Tibial artery (tissue), 4 donors: ENCODE measurements at regions not wholly inside any gene's neighbourhood (a gene's known extent, or its start where the extent isn't known, plus 50 kb on each side); places are given as distances from the start of the nearest gene placed in this dataset.
"Not testable (repeated sequence)": the region's sequence is repeated elsewhere in the genome, so short reads cannot be mapped to it uniquely, and the experiment has no call there.

ENCODE experiments used
- DNase-seq, 2 donors: peaks; one replicate each; pipeline ENCODE4 v3.0.0-alpha.2; 2019
- H3K27ac ChIP-seq, 2 donors: fragments of 200-600 bp; sonication (generic) in 1 of 2; 1 replicate in 1 of 2; 2 replicates in 1 of 2; pipeline ENCODE4 v1.5.1; 2018 to 2019; ENCODE audit warnings: mild to moderate bottlenecking in 1 of 2
- H3K27me3 ChIP-seq, 2 donors: fragments of 200-600 bp; sonication (generic) in 1 of 2; one replicate each; pipeline versions ENCODE4 v1.5.1 to v1.6.0; 2016 to 2019
- H3K36me3 ChIP-seq, 3 donors: fragments of 200-600 bp; sonication (generic) in 2 of 3; one replicate each; pipeline ENCODE4 v1.5.1; 2016 to 2019; ENCODE audit warnings: mild to moderate bottlenecking in 2 of 3
- H3K4me1 ChIP-seq, 4 donors: fragments of 200-600 bp; sonication (generic) in 2 of 4; 1 replicate in 3 of 4; 2 replicates in 1 of 4; pipeline ENCODE4 v1.5.1; 2016 to 2019
- H3K4me3 ChIP-seq, 2 donors: fragments of 200-600 bp; sonication (generic) in 1 of 2; 1 replicate in 1 of 2; 2 replicates in 1 of 2; pipeline ENCODE4 v1.5.1; 2018 to 2019; ENCODE audit warnings: mild to moderate bottlenecking in 2 of 2
- H3K9me3 ChIP-seq, 3 donors: fragments of 200-600 bp; sonication (generic) in 1 of 3; one replicate each; pipeline ENCODE4 v1.5.1; 2016 to 2019
- CTCF ChIP-seq, 2 experiments: fragments of 200-600 bp in 1 of 2; fragments of 450-650 bp in 1 of 2; IDR thresholded peaks; one replicate each; pipeline ENCODE4 v1.5.1; 2017 to 2019; ENCODE audit warnings: antibody characterized with exemption in 2 of 2, mild to moderate bottlenecking in 1 of 2, moderate library complexity in 1 of 2
- intact Hi-C: fragments of 100-400 bp; cut with DNase I; formaldehyde crosslinking; loops from one replicate; pipeline ENCODE4 v1.15.0; 2023; ENCODE audit warnings: low total_unique reads

- H3K4me1 ChIP-seq = no peaks in the 10 kb centered on the region
- H3K27me3 ChIP-seq = no peaks in the 10 kb centered on the region
- H3K36me3 ChIP-seq = no peaks in the 10 kb centered on the region
- no peaks in the 10 kb centered on the region for H3K9me3 ChIP-seq
- no peak overlapping the region for H3K27ac ChIP-seq
- intact Hi-C loops = no loop called here
- no peak for DNase-seq
- TF ChIP-seq CTCF (IDR thresholded peaks at IDR 0.05) = no peak
- H3K4me3 ChIP-seq = no peak overlapping the region
Measured at GRCh38 chr1:188782220-188782841, 1695.3 kb downstream of the BRINP3 start.

- H3K27me3 ChIP-seq = no peaks in the 10 kb centered on the region
- intact Hi-C loops = no loop called here
- H3K4me1 ChIP-seq = no peaks in the 10 kb centered on the region
- no peaks in the 10 kb centered on the region for H3K9me3 ChIP-seq
- no peak for TF ChIP-seq CTCF (IDR thresholded peaks at IDR 0.05)
- no peak overlapping the region for H3K27ac ChIP-seq
- no peak for DNase-seq
- no peaks in the 10 kb centered on the region for H3K36me3 ChIP-seq
- no peak overlapping the region for H3K4me3 ChIP-seq
Measured at GRCh38 chr1:188794969-188795368, 1682.7 kb downstream of the BRINP3 start.

- H3K36me3 ChIP-seq, intact Hi-C loops, H3K9me3 ChIP-seq, H3K4me1 ChIP-seq, H3K4me3 ChIP-seq, DNase-seq, H3K27me3 ChIP-seq, H3K27ac ChIP-seq: not testable (repeated sequence)
Measured at GRCh38 chr1:188812153-188812552, 1665.5 kb downstream of the BRINP3 start.

- DNase-seq, H3K4me1 ChIP-seq, H3K4me3 ChIP-seq, intact Hi-C loops, H3K27me3 ChIP-seq, H3K27ac ChIP-seq, H3K9me3 ChIP-seq, H3K36me3 ChIP-seq: not testable (repeated sequence)
Measured at GRCh38 chr1:188812836-188813573, 1664.7 kb downstream of the BRINP3 start.

- Histone ChIP-seq H3K27ac (no peak overlapping the region), H3K27me3 (no peaks in the 10 kb centered on the region), H3K36me3 (no peaks in the 10 kb centered on the region), H3K4me1 (no peaks in the 10 kb centered on the region), H3K4me3 (no peak overlapping the region), H3K9me3 (peaks cover 0 to 4% (median 0%) of the 10 kb centered on the region in 3 donors)
- intact Hi-C loops = no loop called here
- no peak for DNase-seq
- no peak for TF ChIP-seq CTCF (IDR thresholded peaks at IDR 0.05)
Measured at GRCh38 chr1:188817814-188818213, 1659.8 kb downstream of the BRINP3 start.

- no peaks in the 10 kb centered on the region for H3K4me1 ChIP-seq
- H3K36me3 ChIP-seq = no peaks in the 10 kb centered on the region
- H3K27me3 ChIP-seq = no peaks in the 10 kb centered on the region
- H3K27ac ChIP-seq = no peak overlapping the region
- no peak overlapping the region for H3K4me3 ChIP-seq
- DNase-seq = no peak
- H3K9me3 ChIP-seq = no peaks in the 10 kb centered on the region
- TF ChIP-seq CTCF (IDR thresholded peaks at IDR 0.05) = no peak
- intact Hi-C loops = no loop called here
Measured at GRCh38 chr1:188822248-188822647, 1655.4 kb downstream of the BRINP3 start.
